ENCODE measurements at regions not wholly inside any gene's neighbourhood (a gene's known extent, or its start where the extent isn't known, plus 50 kb on each side); places are given as distances from the start of the nearest gene placed in this dataset.
"Not testable (repeated sequence)": the region's sequence is repeated elsewhere in the genome, so short reads cannot be mapped to it uniquely, and the experiment has no call there.

DNA sequence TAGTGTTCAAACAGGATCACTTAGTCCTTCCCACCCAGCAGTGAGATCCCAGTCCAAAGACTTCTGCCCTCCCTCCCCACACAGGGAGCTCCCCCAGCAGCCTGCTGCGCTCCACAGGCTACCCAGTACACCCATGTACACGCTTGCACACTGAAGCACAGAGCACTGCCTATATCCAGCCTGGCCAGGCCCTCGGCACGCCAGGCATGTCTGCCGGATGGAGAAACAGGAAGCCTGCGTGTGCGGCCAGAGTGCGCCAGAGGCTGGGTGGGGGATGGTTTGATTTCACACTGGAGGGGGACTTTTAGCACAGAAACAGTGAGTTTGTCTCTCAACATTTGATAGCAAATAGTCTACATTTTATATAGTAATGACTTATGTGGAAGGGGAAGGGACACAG is 833.5 kb upstream of the IGFBP7 start:
- peaks cover 4% of the 10 kb centered on the region for H3K4me1 ChIP-seq (ENCODE audit: control insufficient read depth, insufficient read depth, low read length)
- H3K27me3 ChIP-seq (ENCODE audit: control insufficient read depth, insufficient read depth, low read length): no peaks in the 10 kb centered on the region
- no peaks in the 10 kb centered on the region for H3K36me3 ChIP-seq (ENCODE audit: control insufficient read depth, insufficient read depth, low read length)
- H3K4me3 ChIP-seq (ENCODE audit: low read depth, low read length): no peak overlapping the region
- H3K9me3 ChIP-seq (ENCODE audit: control insufficient read depth, insufficient read depth, low read length): no peaks in the 10 kb centered on the region
- no peak overlapping the region for H3K9ac ChIP-seq (ENCODE audit: low read depth, low read length)

DNA sequence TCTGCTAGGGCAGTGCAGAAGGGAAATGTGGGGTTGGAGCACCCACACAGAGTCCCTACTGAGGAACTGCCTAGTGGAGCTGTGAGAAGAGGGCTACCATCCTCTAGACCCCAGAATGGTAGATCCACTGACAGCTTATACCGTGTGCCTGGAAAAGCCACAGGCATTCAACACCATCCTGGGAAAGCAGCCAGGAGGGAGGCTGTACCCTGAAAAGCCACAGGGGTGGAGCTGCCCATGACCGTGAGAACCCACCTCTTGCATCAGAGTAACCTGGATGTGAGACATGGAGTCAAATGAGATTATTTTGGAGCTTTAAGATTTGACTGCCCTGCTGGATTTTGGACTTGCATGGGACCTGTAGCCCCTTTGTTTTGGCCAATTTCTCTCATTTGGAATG is 827.1 kb upstream of the IGFBP7 start:
- not testable (repeated sequence) for H3K36me3 ChIP-seq (ENCODE audit: control insufficient read depth, insufficient read depth, low read length); H3K4me3 ChIP-seq (ENCODE audit: low read depth, low read length); H3K27me3 ChIP-seq (ENCODE audit: control insufficient read depth, insufficient read depth, low read length); H3K9ac ChIP-seq (ENCODE audit: low read depth, low read length); H3K4me1 ChIP-seq (ENCODE audit: control insufficient read depth, insufficient read depth, low read length); H3K9me3 ChIP-seq (ENCODE audit: control insufficient read depth, insufficient read depth, low read length)

DNA sequence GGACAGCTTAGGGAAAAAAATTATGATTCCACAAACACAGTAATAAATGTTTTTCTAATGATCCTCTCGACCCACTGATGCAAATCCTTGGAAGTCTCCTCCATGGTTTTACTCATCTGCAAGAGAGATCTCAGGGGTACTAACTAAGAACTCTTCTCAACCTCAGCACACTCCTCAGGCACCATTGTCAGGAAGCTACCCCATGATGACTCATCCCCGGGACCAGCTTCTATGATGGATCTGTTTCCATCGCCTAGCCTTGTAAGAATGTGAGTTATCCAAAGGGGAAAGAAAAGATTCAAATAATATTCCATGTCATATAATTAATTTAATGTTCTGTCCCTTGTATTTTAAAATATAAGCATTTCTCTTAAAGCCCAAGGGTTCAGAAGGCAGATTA is 816.1 kb upstream of the IGFBP7 start:
- H3K27me3 ChIP-seq (ENCODE audit: control insufficient read depth, insufficient read depth, low read length): no peaks in the 10 kb centered on the region

DNA sequence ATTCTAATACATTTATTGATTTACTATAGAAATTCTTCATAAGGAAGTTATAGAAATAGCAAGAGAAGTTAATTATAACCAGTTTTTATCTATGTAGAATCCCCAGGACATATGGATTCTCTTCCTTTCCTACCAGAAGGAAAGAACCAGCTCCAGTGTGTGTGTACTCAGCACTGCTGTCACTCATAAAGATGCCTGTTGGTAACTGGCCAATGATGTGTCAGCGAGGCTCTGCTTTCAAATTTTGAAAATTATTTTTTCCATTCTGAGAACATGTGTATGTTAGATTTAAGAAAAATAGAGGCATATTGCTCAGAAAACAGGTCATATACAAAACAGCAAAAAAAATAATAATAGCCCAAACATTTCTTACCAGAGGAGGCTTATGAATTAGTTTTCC is 814.8 kb upstream of the IGFBP7 start:
- Histone ChIP-seq H3K9ac (ENCODE audit: low read depth, low read length) (no peak overlapping the region), H3K4me1 (ENCODE audit: control insufficient read depth, insufficient read depth, low read length) (no peaks in the 10 kb centered on the region), H3K9me3 (ENCODE audit: control insufficient read depth, insufficient read depth, low read length) (no peaks in the 10 kb centered on the region), H3K36me3 (ENCODE audit: control insufficient read depth, insufficient read depth, low read length) (no peaks in the 10 kb centered on the region), H3K27me3 (ENCODE audit: control insufficient read depth, insufficient read depth, low read length) (no peaks in the 10 kb centered on the region), H3K4me3 (ENCODE audit: low read depth, low read length) (no peak overlapping the region)

More for the DNA sequence above, 816.1 kb upstream of the IGFBP7 start:
- Histone ChIP-seq H3K9ac (ENCODE audit: low read depth, low read length) (no peak overlapping the region), H3K4me3 (ENCODE audit: low read depth, low read length) (no peak overlapping the region), H3K4me1 (ENCODE audit: control insufficient read depth, insufficient read depth, low read length) (no peaks in the 10 kb centered on the region), H3K9me3 (ENCODE audit: control insufficient read depth, insufficient read depth, low read length) (no peaks in the 10 kb centered on the region), H3K36me3 (ENCODE audit: control insufficient read depth, insufficient read depth, low read length) (no peaks in the 10 kb centered on the region)

DNA sequence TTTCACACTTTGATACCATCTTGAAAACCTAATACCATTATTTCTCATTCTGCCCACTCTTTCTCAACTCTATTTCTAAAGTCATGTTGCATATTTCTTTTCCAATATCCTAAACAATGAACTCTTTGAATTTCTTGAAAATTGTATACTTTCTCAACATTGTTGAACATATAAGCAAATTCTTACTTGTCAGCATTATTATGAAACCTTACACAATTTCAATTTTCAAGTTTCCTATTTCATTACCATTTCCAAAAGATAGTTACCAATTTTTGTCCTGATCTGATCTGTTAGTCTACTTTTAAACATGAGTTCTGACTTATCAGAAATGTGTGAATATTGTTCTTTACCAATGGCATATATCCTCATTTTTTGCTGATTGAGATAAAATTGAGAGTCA is 806.3 kb upstream of the IGFBP7 start:
- Histone ChIP-seq H3K27me3 (ENCODE audit: control insufficient read depth, insufficient read depth, low read length) (no peaks in the 10 kb centered on the region), H3K9ac (ENCODE audit: low read depth, low read length) (no peak overlapping the region), H3K36me3 (ENCODE audit: control insufficient read depth, insufficient read depth, low read length) (no peaks in the 10 kb centered on the region), H3K4me1 (ENCODE audit: control insufficient read depth, insufficient read depth, low read length) (no peaks in the 10 kb centered on the region), H3K4me3 (ENCODE audit: low read depth, low read length) (no peak overlapping the region), H3K9me3 (ENCODE audit: control insufficient read depth, insufficient read depth, low read length) (no peaks in the 10 kb centered on the region)

DNA sequence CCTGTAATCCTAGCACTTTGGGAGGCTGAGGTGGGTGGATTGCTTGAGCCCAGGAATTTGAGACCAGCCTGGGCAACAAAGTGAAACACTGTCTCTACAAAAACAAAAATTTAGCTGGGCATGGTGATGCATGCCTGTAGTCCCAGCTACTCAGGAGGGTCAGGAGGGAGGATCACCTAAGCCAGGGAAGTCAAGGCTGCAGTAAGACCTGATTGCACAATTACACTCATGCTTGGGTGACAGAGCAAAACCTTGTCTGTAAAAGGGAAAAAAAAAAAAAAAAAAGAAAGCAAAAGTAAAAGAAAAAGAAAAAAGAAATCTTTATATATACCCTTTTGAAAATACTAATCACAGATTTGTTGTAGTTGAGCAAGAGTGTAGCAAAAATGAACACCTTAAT is 801.0 kb upstream of the IGFBP7 start:
- H3K27me3 ChIP-seq (ENCODE audit: control insufficient read depth, insufficient read depth, low read length): no peaks in the 10 kb centered on the region
- no peaks in the 10 kb centered on the region for H3K36me3 ChIP-seq (ENCODE audit: control insufficient read depth, insufficient read depth, low read length)

DNA sequence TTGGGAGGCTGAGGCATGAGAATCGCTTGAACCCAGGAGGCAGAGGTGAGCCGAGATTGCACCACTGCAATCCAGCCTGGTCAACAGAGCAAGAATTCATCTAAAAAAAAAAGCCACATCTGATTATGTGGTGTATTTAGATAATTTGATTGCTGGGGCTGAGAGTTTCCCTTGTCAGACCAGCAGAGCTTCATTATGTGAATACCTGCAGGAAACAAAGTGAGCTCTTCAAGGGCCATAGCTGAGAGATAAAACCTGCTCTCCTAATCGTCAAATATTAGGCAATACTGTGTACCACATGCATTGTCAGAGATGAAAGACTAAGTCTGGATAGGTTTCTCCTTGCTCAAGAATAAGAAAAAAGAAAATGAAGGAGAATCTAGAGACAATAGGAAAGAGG is 800.0 kb upstream of the IGFBP7 start:
- Histone ChIP-seq H3K9ac (ENCODE audit: low read depth, low read length) (no peak overlapping the region), H3K4me3 (ENCODE audit: low read depth, low read length) (no peak overlapping the region), H3K4me1 (ENCODE audit: control insufficient read depth, insufficient read depth, low read length) (no peaks in the 10 kb centered on the region), H3K27me3 (ENCODE audit: control insufficient read depth, insufficient read depth, low read length) (no peaks in the 10 kb centered on the region), H3K36me3 (ENCODE audit: control insufficient read depth, insufficient read depth, low read length) (no peaks in the 10 kb centered on the region), H3K9me3 (ENCODE audit: control insufficient read depth, insufficient read depth, low read length) (no peaks in the 10 kb centered on the region)

More for the DNA sequence above, 801.0 kb upstream of the IGFBP7 start:
- Histone ChIP-seq H3K9me3 (ENCODE audit: control insufficient read depth, insufficient read depth, low read length) (no peaks in the 10 kb centered on the region), H3K9ac (ENCODE audit: low read depth, low read length) (no peak overlapping the region), H3K4me3 (ENCODE audit: low read depth, low read length) (no peak overlapping the region), H3K4me1 (ENCODE audit: control insufficient read depth, insufficient read depth, low read length) (no peaks in the 10 kb centered on the region)

DNA sequence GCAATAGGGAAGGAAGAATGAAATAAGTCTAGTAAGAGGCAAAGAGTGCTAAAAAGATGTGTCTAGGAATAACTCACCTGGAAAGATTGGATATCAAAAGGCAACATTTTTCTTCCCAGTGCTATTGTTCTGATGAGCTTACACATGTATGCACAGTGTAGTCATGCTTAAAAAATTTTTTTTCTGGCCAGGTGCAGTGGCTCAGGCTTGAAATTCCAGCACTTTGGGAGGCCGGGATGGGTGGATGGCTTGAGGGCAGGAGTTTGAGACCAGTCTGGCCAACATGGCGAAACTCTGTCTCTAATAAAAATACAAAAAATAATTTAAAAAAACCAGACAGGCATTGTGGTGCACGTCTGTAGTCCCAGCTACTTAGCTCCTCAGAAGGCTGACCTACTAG is 795.8 kb upstream of the IGFBP7 start:
- Histone ChIP-seq H3K4me1 (ENCODE audit: control insufficient read depth, insufficient read depth, low read length) (no peaks in the 10 kb centered on the region), H3K27me3 (ENCODE audit: control insufficient read depth, insufficient read depth, low read length) (no peaks in the 10 kb centered on the region), H3K9me3 (ENCODE audit: control insufficient read depth, insufficient read depth, low read length) (no peaks in the 10 kb centered on the region), H3K9ac (ENCODE audit: low read depth, low read length) (no peak overlapping the region), H3K4me3 (ENCODE audit: low read depth, low read length) (no peak overlapping the region), H3K36me3 (ENCODE audit: control insufficient read depth, insufficient read depth, low read length) (no peaks in the 10 kb centered on the region)

DNA sequence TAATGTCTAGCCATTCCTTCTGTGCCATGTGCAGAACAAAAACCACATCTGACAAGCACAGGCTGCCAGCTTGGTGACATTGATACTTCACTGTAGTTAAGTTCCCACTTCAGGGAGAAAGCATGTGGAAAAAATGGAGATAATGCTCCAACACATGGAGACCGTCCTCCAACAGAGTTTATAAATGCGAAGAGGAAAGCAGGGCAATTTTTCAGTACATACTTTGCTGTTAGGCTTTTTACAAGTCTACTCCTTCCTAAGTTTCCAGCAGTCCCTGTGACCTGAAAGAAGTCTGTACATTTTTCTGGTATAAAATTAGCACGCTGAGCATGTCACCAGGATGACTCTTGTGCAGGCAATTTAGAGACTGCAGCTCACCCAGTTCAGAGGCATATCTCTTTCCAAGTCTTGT is 766.9 kb upstream of the IGFBP7 start:
- Histone ChIP-seq H3K9ac (ENCODE audit: low read depth, low read length) (no peak overlapping the region), H3K4me3 (ENCODE audit: low read depth, low read length) (no peak overlapping the region), H3K4me1 (ENCODE audit: control insufficient read depth, insufficient read depth, low read length) (no peaks in the 10 kb centered on the region), H3K9me3 (ENCODE audit: control insufficient read depth, insufficient read depth, low read length) (no peaks in the 10 kb centered on the region), H3K36me3 (ENCODE audit: control insufficient read depth, insufficient read depth, low read length) (no peaks in the 10 kb centered on the region), H3K27me3 (ENCODE audit: control insufficient read depth, insufficient read depth, low read length) (no peaks in the 10 kb centered on the region)

DNA sequence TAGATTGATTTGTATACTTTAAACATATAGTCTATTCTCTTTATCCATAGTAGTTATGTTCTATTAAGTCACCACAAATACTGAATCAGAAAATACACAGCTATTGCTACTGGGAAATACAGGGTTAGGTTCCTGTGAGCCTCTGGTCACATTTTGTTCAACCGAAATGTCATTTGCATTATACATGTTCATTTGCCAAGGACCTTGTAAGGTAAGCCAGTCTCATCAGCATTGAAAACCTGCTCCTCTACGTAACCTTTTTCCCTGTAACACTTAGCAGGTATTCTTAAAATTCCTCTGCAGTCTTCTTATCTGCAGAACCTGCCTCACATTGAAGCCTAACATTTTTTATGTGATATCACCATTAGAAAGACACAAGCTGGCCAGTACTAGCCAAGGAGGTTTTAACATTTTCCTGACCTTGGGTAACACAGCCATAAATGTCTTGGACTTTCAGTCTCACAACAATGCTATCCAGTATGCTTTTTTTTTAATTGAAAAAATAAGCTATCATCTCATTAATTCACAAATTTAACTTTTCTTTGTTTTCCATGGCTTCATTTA is 765.7 kb upstream of the IGFBP7 start:
- no peak overlapping the region for H3K9ac ChIP-seq (ENCODE audit: low read depth, low read length)
- no peaks in the 10 kb centered on the region for H3K36me3 ChIP-seq (ENCODE audit: control insufficient read depth, insufficient read depth, low read length)
- H3K27me3 ChIP-seq (ENCODE audit: control insufficient read depth, insufficient read depth, low read length): no peaks in the 10 kb centered on the region
- H3K4me1 ChIP-seq (ENCODE audit: control insufficient read depth, insufficient read depth, low read length): no peaks in the 10 kb centered on the region
- no peaks in the 10 kb centered on the region for H3K9me3 ChIP-seq (ENCODE audit: control insufficient read depth, insufficient read depth, low read length)
- no peak overlapping the region for H3K4me3 ChIP-seq (ENCODE audit: low read depth, low read length)

DNA sequence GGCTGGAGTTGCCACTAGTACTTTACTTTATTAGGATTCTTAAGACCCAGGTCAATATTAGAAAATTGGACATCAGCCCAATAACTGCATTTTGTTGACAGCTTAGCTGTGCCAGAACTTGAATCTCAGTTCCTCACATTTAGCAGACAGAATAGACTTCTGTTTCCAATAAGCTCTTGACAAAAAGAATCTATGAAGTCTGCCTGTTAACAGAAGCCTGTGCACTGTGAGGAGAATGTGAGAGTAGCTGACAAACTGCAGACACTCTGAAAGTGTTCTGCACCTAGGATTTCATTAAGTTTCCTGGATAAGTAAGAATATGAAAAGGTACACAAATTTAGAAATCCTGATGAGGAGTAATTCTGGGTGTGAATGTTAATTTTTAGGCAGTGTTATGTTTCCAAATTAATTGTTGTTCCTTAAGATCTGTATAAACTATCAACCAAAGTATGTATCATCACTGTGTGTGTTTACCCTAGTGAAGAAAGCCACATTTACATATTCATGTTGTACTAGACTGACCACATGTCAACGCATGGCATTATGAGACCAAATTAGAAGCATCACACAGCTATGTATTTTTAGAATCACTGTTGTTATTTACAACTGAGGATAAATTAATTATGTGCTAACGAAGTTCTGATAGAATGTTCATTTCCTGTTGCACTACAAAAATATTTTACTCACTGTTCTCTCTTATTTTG is 756.4 kb upstream of the IGFBP7 start:
- Histone ChIP-seq H3K9ac (ENCODE audit: low read depth, low read length) (no peak overlapping the region), H3K4me1 (ENCODE audit: control insufficient read depth, insufficient read depth, low read length) (no peaks in the 10 kb centered on the region), H3K36me3 (ENCODE audit: control insufficient read depth, insufficient read depth, low read length) (no peaks in the 10 kb centered on the region), H3K27me3 (ENCODE audit: control insufficient read depth, insufficient read depth, low read length) (no peaks in the 10 kb centered on the region), H3K9me3 (ENCODE audit: control insufficient read depth, insufficient read depth, low read length) (no peaks in the 10 kb centered on the region), H3K4me3 (ENCODE audit: low read depth, low read length) (no peak overlapping the region)

DNA sequence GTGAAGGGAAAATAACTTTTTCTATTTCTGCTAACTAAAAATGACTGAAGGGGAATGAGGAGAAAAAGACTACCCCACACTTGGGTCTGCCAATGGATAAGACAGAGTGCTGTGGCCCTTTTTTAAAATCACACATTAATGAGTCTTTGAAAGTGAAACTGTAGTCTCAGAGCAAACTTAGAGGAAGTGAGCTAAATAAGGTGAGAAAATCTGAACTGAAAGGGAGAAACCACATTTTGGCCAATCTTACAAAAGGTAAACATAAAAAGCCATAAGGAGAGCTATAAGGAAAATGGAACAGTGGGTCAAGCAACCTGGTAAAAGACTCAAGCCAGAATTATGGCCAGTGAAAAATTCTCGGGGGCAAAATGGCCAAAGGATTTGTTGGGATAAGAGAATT is 755.1 kb upstream of the IGFBP7 start:
- Histone ChIP-seq H3K9ac (ENCODE audit: low read depth, low read length) (no peak overlapping the region), H3K9me3 (ENCODE audit: control insufficient read depth, insufficient read depth, low read length) (no peaks in the 10 kb centered on the region), H3K4me3 (ENCODE audit: low read depth, low read length) (no peak overlapping the region), H3K36me3 (ENCODE audit: control insufficient read depth, insufficient read depth, low read length) (no peaks in the 10 kb centered on the region), H3K27me3 (ENCODE audit: control insufficient read depth, insufficient read depth, low read length) (no peaks in the 10 kb centered on the region), H3K4me1 (ENCODE audit: control insufficient read depth, insufficient read depth, low read length) (no peaks in the 10 kb centered on the region)

Measured in iPS-15b (cell line).